ES-I3 (cell line): ENCODE measurements at regions not wholly inside any gene's neighbourhood (a gene's known extent, or its start where the extent isn't known, plus 50 kb on each side); places are given as distances from the start of the nearest gene placed in this dataset.

Source experiments
- H3K36me3 ChIP-seq: 2 replicates; pipeline ENCODE4 v1.6.1; 2013; ENCODE audit warnings: mild to moderate bottlenecking, low read length, control low read depth, moderate library complexity; ENCODE audit not compliant: insufficient read depth
- H3K4me1 ChIP-seq: 2 replicates; pipeline ENCODE4 v1.6.1; 2013; ENCODE audit warnings: mild to moderate bottlenecking, control low read depth, low read length; ENCODE audit not compliant: insufficient read depth
- H3K9ac ChIP-seq: 2 replicates; pipeline ENCODE4 v1.6.1; 2013; ENCODE audit warnings: low read depth, mild to moderate bottlenecking, low read length, moderate library complexity
- H3K9me3 ChIP-seq: 2 replicates; pipeline ENCODE4 v1.6.1; 2013; ENCODE audit warnings: mild to moderate bottlenecking, low read length, moderate library complexity; ENCODE audit not compliant: control insufficient read depth, insufficient read depth

DNA sequence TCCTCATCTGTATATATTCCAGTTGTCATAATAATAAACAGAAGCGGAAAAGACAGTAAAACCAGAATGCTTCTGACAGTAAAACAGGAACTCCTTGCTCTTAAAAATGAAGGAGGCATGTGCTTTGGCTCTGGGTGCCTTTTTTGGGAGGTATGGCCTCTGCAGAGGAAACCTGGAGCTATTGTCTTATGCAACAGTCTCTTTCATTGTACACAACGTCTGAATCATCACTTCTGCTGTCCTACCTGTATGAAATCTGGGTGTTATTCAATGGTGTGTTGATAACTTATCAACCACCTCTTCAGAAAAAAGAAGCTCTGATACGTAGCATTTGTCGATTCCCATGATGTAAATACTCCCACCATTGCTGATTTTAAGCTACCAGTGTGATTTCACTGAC, 64.8 kb downstream of the CDCA7 start:
- Histone ChIP-seq H3K9ac (no peak overlapping the region), H3K36me3 (no peaks in the 10 kb centered on the region), H3K9me3 (no peaks in the 10 kb centered on the region), H3K4me1 (no peaks in the 10 kb centered on the region)

DNA sequence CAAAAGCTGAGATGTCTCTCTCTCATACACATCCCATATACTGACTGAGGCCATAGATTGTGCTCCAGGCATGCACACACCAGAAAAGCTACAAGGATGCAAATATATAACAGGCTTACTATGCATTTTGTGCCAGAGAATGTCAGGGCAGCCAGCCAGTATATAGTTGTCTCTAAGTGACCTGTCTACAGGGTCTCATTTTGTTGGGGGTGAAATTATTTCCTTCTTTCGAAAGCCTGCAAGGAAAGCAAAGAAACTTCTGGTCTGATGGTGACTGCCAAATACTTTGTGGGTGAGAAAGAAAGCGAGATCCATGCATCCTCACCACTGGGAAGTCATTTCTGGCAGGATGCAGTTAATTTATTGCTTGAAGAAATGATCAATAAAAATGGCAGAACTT, 70.2 kb downstream of the CDCA7 start:
- Histone ChIP-seq H3K9ac (no peak overlapping the region), H3K9me3 (no peaks in the 10 kb centered on the region), H3K4me1 (no peaks in the 10 kb centered on the region), H3K36me3 (no peaks in the 10 kb centered on the region)

DNA sequence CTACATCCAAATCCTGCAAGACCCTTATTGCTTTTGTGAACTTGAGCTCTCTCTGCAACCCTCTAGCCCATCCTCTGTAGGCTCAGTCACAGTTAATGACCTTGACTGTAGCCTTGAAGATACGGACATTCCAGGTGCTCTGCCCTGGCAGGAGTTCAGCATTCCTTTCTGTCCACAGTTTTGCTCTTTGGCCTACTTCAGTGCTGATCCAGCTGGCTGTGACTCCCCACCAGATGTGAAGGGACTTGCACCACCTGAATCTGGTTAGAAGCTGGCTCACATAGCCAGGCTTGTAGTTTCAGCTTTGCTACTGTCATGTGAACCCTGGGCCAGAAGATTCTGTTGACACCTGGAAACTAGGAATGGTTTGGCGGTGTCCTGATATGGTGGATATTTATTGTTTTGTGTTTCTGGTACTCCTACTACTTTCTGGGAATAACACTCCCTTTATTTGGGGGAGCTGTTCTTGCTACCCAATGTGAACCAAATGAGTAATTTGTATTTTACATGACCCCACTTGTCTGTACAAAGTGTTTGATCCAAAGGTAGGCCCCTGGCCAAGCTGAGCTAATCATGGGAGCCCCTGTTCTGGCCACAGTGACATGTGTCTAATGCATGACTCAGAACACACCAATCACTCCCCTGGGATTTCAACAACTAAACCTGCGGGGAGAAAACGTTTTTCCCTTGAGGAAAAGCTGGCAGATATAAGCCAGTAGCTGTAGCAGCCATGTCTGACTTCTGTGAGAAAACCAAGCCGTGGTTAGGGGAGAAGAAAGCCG, 73.4 kb downstream of the CDCA7 start:
- Histone ChIP-seq H3K4me1 (no peaks in the 10 kb centered on the region), H3K9ac (no peak overlapping the region), H3K9me3 (no peaks in the 10 kb centered on the region), H3K36me3 (no peaks in the 10 kb centered on the region)

DNA sequence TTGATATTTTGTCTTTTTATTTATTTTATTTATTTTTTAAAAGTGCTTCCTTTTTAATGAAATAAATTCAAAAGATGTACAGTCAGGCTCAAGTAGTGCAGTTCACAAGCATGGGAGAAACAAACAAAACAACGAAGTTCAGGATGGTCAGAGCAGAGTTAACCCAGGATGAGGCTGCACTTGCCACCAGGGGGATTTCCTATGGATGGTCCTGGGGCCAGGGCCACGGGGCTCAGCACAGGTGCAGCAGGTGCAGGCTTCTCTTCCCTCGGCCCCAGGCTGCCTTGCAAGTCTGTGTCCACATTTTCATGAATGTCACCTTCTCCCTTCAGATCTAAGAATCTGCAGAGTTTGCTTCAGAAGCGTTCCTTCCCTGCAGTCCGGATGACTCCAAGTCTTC, 76.5 kb downstream of the CDCA7 start:
- no peaks in the 10 kb centered on the region for H3K36me3 ChIP-seq
- H3K9me3 ChIP-seq = no peaks in the 10 kb centered on the region
- no peak overlapping the region for H3K9ac ChIP-seq
- no peaks in the 10 kb centered on the region for H3K4me1 ChIP-seq

DNA sequence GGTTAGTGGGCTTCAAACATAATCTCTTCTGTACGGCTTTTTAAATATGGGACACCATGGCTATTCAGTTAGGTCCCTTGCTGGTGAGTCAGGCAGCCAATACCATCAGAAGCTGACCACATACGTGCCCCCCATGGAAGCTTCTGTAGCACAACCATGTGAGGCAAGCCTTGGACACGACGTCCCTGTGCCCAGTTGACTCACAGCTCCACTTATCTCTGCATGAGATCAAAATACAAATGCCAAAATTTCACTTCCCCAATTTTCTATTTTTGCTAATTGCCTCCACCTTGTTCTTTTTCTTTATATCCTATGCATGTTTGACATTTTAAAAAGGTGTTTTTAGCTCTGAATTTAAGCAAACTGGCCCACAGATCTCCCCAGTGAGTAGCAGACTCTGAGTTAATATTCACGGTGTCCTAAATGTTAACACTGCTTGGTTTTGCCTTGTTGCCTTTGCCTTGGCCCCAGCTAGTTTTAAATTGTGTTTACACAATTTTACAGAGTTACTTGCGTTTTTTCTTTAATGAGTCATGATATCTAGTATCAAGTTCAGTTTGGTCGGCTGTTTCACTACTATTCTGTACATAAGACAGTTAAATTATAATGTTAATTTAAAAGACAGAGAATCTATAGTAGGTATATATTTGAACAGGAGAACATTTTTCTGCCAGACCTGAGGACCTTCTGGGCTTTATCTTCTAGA, 77.5 kb downstream of the CDCA7 start:
- H3K4me1 ChIP-seq = no peaks in the 10 kb centered on the region
- no peaks in the 10 kb centered on the region for H3K36me3 ChIP-seq
- no peak overlapping the region for H3K9ac ChIP-seq
- H3K9me3 ChIP-seq = no peaks in the 10 kb centered on the region

DNA sequence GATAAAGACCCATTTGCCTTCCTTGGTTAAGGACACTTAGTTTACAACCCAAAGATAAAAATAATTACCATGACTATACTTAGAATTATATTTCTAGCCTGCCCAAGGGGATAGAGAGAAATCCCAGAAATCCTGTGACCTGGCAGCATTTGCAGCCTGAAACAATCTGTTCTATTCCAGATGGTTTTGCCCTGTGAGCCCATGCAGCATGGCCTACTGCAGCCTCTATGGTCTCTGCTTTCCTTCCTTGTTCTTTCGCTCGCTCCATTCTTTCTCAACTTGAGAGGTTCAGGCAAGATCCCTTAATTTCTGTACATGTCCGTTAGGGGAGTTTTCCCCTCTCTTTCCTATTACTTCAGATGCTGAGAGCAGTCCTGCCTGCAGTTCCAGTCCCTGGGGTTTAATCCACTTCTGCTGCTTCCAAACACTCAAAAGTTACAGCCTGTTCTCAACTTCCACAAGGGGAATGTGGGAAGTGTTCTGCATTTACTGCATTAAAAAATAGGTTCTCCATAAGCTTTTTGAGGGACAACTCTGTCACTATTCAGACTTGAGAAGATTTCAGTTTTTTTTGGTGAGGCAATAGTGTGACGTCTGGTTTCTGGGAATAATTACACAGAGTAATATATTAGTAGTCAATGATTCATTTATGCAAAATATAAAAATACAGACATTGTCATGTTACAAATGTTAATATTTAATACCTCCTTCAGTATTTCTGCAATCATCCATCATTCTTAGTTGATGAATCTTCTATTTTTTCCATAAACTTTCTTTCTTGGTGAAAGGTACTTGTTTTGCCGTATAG, 80.3 kb downstream of the CDCA7 start:
- Histone ChIP-seq H3K9me3 (no peaks in the 10 kb centered on the region), H3K36me3 (no peaks in the 10 kb centered on the region), H3K9ac (no peak overlapping the region), H3K4me1 (no peaks in the 10 kb centered on the region)

DNA sequence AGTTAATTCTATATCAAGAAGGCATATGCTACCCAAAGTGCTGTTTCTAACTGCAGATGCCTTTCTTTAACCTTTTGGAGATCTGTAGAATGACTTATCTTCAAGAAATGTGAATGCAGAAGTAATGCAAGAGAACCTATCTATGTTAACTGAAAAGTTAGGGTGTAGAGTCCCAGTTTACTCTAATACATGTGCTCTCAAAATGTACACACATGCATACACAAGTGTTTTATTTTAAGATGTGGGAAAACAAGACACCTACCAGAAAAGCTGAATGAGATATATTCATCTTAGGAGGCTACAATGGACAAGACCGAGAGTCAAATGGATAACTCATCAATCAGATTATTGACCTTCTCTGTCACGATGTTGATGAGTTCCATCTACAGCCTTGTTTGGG, 80.9 kb downstream of the CDCA7 start:
- Histone ChIP-seq H3K9me3 (no peaks in the 10 kb centered on the region), H3K4me1 (no peaks in the 10 kb centered on the region), H3K36me3 (no peaks in the 10 kb centered on the region), H3K9ac (no peak overlapping the region)

DNA sequence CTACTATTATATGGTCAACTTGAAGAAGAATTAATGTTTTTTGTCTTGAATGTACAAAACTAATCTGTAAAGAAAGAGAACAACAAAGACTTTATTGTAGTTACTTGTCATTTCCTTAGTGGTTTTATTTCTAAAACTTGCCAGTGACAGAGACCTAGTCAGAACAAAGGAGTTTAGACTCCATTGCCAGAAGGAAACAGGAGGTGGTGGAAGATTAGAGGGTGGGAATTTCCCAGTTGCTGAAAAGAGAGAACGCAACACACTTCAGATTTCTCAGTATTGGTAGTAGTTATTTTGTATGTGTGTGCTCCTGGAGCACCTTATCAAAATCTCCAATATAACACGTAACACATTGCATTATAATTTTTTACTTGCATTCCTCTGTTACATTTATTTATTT, 81.4 kb downstream of the CDCA7 start:
- no peaks in the 10 kb centered on the region for H3K4me1 ChIP-seq

DNA sequence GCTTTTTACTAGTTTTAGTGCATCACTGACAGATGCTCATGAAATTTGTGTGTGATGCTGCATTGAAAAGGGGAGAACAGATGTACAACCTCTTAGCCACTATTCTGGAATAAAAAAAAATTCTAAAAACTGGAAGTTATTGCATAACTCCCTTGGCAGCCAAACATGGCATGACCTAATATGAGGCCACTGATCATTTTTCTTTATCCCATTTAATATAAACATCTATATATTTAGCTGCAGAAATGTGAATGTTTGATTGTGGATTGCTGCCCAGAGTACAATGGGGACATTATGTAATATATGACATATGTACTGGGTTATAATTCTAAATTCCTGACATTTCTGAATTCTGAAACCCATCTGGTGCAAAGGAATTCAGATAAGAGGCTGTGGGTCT, 86.5 kb downstream of the CDCA7 start:
- Histone ChIP-seq H3K4me1 (no peaks in the 10 kb centered on the region), H3K9me3 (no peaks in the 10 kb centered on the region), H3K9ac (no peak overlapping the region), H3K36me3 (no peaks in the 10 kb centered on the region)

More for the DNA sequence above, 81.4 kb downstream of the CDCA7 start:
- Histone ChIP-seq H3K9ac (no peak overlapping the region), H3K36me3 (no peaks in the 10 kb centered on the region), H3K9me3 (no peaks in the 10 kb centered on the region)

DNA sequence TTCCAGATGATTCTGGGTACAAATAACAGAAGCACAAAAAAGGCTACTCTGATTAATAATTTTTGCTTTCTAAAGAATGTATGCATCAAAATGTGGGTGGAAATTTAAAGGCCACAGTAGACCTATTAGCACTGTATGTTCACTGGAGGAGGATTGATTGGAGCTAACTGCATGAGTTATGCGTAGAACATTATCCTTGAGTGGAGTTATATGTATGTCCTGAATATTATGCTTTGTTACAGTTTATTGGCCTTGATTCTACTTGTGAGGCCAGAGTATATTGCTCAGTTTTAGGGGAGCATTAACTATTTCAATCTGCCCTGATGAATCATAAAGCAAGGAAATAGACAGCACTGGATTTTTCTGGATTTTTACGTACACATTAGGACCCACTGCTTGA, 87.9 kb downstream of the CDCA7 start:
- Histone ChIP-seq H3K4me1 (no peaks in the 10 kb centered on the region), H3K36me3 (no peaks in the 10 kb centered on the region), H3K9me3 (no peaks in the 10 kb centered on the region), H3K9ac (no peak overlapping the region)

DNA sequence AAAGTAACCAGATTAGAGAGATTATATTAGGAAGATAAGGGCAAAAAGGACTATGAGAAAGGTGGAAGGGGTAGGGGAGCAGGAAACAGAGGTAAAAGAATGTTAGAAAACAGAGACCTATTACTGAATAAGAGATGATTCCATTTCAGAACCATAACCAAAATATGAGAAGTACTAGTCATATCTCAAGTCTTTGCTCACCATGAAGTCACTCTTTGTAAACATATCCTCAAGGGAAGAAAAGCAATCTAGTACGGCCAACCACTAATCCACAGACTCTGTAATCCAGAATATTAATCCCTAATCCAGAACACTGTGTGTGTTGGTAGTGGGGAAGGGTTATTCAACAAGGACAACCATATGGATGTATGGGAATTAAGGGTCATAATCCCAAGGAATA, 92.0 kb downstream of the CDCA7 start:
- Histone ChIP-seq H3K9ac (no peak overlapping the region), H3K36me3 (no peaks in the 10 kb centered on the region), H3K9me3 (no peaks in the 10 kb centered on the region), H3K4me1 (no peaks in the 10 kb centered on the region)

DNA sequence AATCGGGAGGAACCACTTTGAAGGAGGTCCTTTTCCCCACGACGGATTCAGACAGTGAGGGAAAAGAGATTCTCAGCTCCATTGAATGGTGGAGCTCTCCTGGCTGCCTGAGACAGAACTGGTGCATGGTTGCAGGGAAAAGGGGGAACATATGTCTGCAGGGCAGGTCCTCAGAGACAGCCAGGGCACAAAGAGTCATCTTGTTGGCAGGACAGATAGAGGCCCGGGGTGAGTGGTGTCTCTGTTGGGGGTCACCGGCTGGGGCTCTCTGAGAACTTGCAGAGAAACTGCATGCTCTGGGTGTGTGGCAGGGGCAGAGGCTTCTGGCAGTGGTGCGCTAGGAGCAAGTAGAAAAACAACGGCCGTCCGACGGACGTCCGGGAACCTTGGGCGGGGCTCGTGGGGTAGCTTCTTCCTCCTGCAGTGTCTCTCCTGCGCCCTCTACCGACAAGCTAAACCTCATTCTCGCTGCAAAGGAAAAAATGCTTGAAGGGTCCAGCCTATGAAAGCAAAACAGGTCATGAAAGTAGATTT, 94.3 kb downstream of the CDCA7 start:
- peak overlapping the region; percentile 37; the same call in 1 of the 2 replicates for H3K9ac ChIP-seq
- no peaks in the 10 kb centered on the region for H3K4me1 ChIP-seq
- no peaks in the 10 kb centered on the region for H3K36me3 ChIP-seq
- H3K9me3 ChIP-seq = no peaks in the 10 kb centered on the region

DNA sequence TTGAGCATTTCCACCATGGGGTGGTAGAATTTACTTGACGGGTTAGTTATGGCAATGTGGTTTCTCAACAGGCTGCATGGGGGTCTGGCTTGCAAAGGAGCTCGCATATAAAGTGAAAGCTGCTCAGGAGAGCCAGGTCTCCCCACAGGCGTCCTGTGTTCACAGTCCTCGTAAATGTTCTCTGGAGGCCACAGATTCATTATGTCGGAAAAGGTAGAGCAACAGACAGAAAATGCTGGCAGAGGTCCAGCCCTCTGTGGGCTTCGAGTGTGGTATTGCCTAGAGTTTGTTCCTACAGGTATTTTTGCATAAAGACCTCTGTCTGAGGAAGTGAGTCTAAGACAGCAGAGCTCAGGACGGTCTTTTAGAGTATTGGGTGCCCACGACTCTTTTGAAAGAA, 96.4 kb downstream of the CDCA7 start:
- no peaks in the 10 kb centered on the region for H3K4me1 ChIP-seq
- H3K9ac ChIP-seq = no peak overlapping the region
- no peaks in the 10 kb centered on the region for H3K36me3 ChIP-seq
- no peaks in the 10 kb centered on the region for H3K9me3 ChIP-seq

DNA sequence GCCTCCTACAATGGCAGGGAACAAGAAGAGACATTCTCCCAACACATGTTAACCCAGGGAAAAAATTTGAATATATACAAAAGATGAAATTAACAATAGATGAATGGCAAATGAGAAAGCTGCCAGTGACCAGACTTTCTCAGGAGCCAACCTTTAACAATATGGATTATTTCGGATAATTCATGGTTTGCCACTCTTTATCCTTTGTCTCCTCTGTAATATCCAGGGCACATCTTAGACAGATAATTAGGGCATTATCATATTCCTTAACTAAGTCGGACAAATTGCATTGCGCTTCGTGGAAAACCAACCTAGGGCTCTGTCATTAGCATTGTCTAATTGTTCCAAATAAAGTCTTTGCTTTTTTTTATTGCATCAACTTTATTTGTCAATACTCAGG, 97.3 kb downstream of the CDCA7 start:
- Histone ChIP-seq H3K36me3 (no peaks in the 10 kb centered on the region), H3K4me1 (no peaks in the 10 kb centered on the region), H3K9ac (no peak overlapping the region), H3K9me3 (no peaks in the 10 kb centered on the region)
